ENCODE measurements at regions not wholly inside any gene's neighbourhood (a gene's known extent, or its start where the extent isn't known, plus 50 kb on each side); places are given as distances from the start of the nearest gene placed in this dataset.
"Not testable (repeated sequence)": the region's sequence is repeated elsewhere in the genome, so short reads cannot be mapped to it uniquely, and the experiment has no call there.

GRCh38 chr3:178203165-178203564, 333.1 kb upstream of the KCNMB2 start:
- no peak for DNase-seq

GRCh38 chr3:178203650-178204049, 332.6 kb upstream of the KCNMB2 start:
- no peak for DNase-seq

GRCh38 chr3:178205740-178206139, 330.5 kb upstream of the KCNMB2 start:
- no peak for DNase-seq

GRCh38 chr3:178206521-178206920, 329.7 kb upstream of the KCNMB2 start:
- DNase-seq: no peak

GRCh38 chr3:178207161-178207560, 329.1 kb upstream of the KCNMB2 start:
- not testable (repeated sequence) for DNase-seq

GRCh38 chr3:178207627-178208026, 328.6 kb upstream of the KCNMB2 start:
- not testable (repeated sequence) for DNase-seq

- not testable (repeated sequence) for DNase-seq
These were observed 327.1 kb upstream of the KCNMB2 start for GRCh38 chr3:178209116-178209515.

GRCh38 chr3:178209618-178210017, 326.6 kb upstream of the KCNMB2 start:
- not testable (repeated sequence) for DNase-seq

GRCh38 chr3:178211086-178211485, 325.1 kb upstream of the KCNMB2 start:
- not testable (repeated sequence) for DNase-seq

GRCh38 chr3:178217479-178217878, 318.8 kb upstream of the KCNMB2 start:
- DNase-seq: no peak

GRCh38 chr3:178218231-178218630, 318.0 kb upstream of the KCNMB2 start:
- no peak for DNase-seq

GRCh38 chr3:178219661-178220060, 316.6 kb upstream of the KCNMB2 start:
- DNase-seq: not testable (repeated sequence)

GRCh38 chr3:178223876-178224275, 312.4 kb upstream of the KCNMB2 start:
- DNase-seq: no peak

- no peak for DNase-seq
These were observed 310.1 kb upstream of the KCNMB2 start for GRCh38 chr3:178226094-178226493.

GRCh38 chr3:178231645-178232044, 304.6 kb upstream of the KCNMB2 start:
- no peak for DNase-seq

GRCh38 chr3:178233371-178234071, 302.7 kb upstream of the KCNMB2 start:
- no peak for DNase-seq

GRCh38 chr3:178236555-178237277, 299.5 kb upstream of the KCNMB2 start:
- no peak for DNase-seq

GRCh38 chr3:178238179-178238578, 298.1 kb upstream of the KCNMB2 start:
- no peak for DNase-seq

- DNase-seq: no peak
These were observed 291.2 kb upstream of the KCNMB2 start for GRCh38 chr3:178244733-178245709.

GRCh38 chr3:178246004-178246403, 290.2 kb upstream of the KCNMB2 start:
- DNase-seq: no peak

GRCh38 chr3:178255315-178255714, 280.9 kb upstream of the KCNMB2 start:
- no peak for DNase-seq

- DNase-seq: no peak
These were observed 278.7 kb upstream of the KCNMB2 start for GRCh38 chr3:178257491-178257890.

- DNase-seq: no peak
These were observed 278.1 kb upstream of the KCNMB2 start for GRCh38 chr3:178258121-178258520.

Measured in islet precursor cell (in vitro differentiated cells).